Neural cell (in vitro differentiated cells): ENCODE measurements at regions not wholly inside any gene's neighbourhood (a gene's known extent, or its start where the extent isn't known, plus 50 kb on each side); places are given as distances from the start of the nearest gene placed in this dataset.

Source experiments
- CTCF ChIP-seq: fragments of 450-650 bp; IDR thresholded peaks from 2 replicates; pipeline ENCODE4 v1.5.1; 2014; ENCODE audit warnings: antibody characterized with exemption, mild to moderate bottlenecking, moderate library complexity; ENCODE audit not compliant: poor library complexity, severe bottlenecking
- EP300 ChIP-seq: fragments of 450-650 bp; conservative IDR thresholded peaks from 2 replicates; pipeline ENCODE4 v1.6.1; 2014; ENCODE audit warnings: antibody characterized with exemption, mild to moderate bottlenecking, moderate library complexity; ENCODE audit not compliant: poor library complexity, severe bottlenecking
- EZH2 ChIP-seq: fragments of 200-600, 300-800 bp; shearing (Covaris generic), sonication (generic); IDR thresholded peaks from 2 replicates; pipeline ENCODE4 v1.6.1; 2014; ENCODE audit warnings: antibody characterized with exemption, low read length, borderline replicate concordance, mild to moderate bottlenecking; ENCODE audit not compliant: insufficient read depth, poor library complexity, severe bottlenecking
- POLR2AphosphoS5 ChIP-seq: IDR thresholded peaks from 2 replicates; pipeline ENCODE4 v1.6.1; 2012
- RAD21 ChIP-seq: fragments of 450-650 bp; conservative IDR thresholded peaks from 2 replicates; pipeline ENCODE4 v1.6.1; 2014; ENCODE audit warnings: antibody characterized with exemption, mild to moderate bottlenecking, moderate library complexity
- SMC3 ChIP-seq: fragments of 450-650 bp; conservative IDR thresholded peaks from 2 replicates; pipeline ENCODE4 v1.6.1; 2014; ENCODE audit warnings: antibody characterized with exemption, mild to moderate bottlenecking, moderate library complexity; ENCODE audit not compliant: poor library complexity
- TAF1 ChIP-seq: IDR thresholded peaks from 2 replicates; pipeline ENCODE4 v1.6.1; 2012; ENCODE audit warnings: low read depth

DNA sequence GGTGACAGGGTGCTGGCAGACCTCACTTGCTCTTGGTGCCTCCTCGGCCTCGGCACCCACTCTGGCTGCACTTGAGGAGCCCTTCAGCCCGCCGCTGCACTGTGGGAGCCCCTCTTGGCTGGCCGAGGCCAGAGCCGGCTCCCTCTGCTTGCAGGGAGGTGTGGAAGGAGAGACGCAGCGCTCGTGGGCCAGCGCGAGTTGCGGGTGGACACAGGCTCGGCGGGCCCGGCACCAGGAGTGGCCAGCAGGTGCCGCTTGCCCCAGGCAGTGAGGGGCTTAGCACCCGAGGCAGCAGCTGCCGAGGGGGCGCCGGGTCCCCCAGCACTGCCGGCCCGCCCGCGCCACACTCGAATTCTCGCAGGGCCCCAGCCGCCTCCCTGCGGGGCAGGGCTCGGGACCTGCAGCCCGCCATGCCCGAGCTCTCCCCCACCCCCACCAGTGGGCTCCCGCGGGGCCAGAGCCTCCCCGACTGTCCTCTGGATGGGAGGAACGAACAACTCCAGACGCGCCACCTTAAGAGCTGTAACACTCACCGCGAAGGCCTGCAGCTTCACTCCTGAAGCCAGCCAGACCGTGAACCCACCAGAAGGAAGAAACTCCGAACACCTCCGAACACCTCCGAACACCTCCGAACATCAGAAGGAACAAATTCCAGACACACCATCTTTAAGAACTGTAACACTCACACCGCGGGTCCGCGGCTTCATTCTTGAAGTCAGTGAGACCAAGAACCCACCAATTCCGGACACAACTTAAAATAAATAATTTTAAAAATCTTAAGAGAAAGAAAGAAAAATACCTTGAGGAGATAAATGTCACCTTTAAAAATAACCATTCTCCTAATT, 311.1 kb upstream of the SLC7A11 start:
- TF ChIP-seq CTCF, result no peak
- no peak for TF ChIP-seq SMC3
- no peak for TF ChIP-seq POLR2AphosphoS5
- no peak for TF ChIP-seq RAD21
- TF ChIP-seq TAF1, result no peak
- TF ChIP-seq EZH2, result no peak
- TF ChIP-seq EP300, result no peak
